Coronary artery (tissue), 2 donors: ENCODE measurements at regions not wholly inside any gene's neighbourhood (a gene's known extent, or its start where the extent isn't known, plus 50 kb on each side); places are given as distances from the start of the nearest gene placed in this dataset.

Source experiments
- DNase-seq: peaks from one replicate; pipeline ENCODE4 v3.0.0-alpha.2; 2017; ENCODE audit warnings: low spot score
- H3K27ac ChIP-seq, 2 donors: fragments of 200-600 bp; sonication (generic); one replicate each; pipeline ENCODE4 v1.5.1; 2016 to 2019
- H3K4me3 ChIP-seq: fragments of 200-600 bp; sonication (generic); 2 replicates; pipeline ENCODE4 v1.5.1; 2016; ENCODE audit warnings: mild to moderate bottlenecking, moderate library complexity
- CTCF ChIP-seq: fragments of 200-600 bp; sonication (generic); IDR thresholded peaks from one replicate; pipeline ENCODE4 v1.5.1; 2019; ENCODE audit warnings: antibody characterized with exemption

- no peak for TF ChIP-seq CTCF
- Histone ChIP-seq H3K4me3 (no peak overlapping the region), H3K27ac (peak overlapping the region in 1 of 2 donors; percentile 71)
- DNase-seq = no peak
Observed at GRCh38 chr13:76014406-76015318, 378.5 kb downstream of the LMO7 start.

GRCh38 chr13:76012091-76012721 is 376.1 kb downstream of the LMO7 start:
- peak overlapping the region; percentile 59 to 61 for H3K27ac ChIP-seq
- TF ChIP-seq CTCF = no peak
- DNase-seq = no peak
- H3K4me3 ChIP-seq = no peak overlapping the region

- DNase-seq = no peak
- Histone ChIP-seq H3K4me3 (no peak overlapping the region), H3K27ac (no peak overlapping the region)
- no peak for TF ChIP-seq CTCF
Observed at GRCh38 chr13:76009267-76009890, 373.2 kb downstream of the LMO7 start.

GRCh38 chr13:76004416-76004815 is 368.3 kb downstream of the LMO7 start:
- no peak overlapping the region for H3K4me3 ChIP-seq
- DNase-seq = no peak
- no peak overlapping the region for H3K27ac ChIP-seq
- no peak for TF ChIP-seq CTCF

- no peak overlapping the region for H3K4me3 ChIP-seq
- TF ChIP-seq CTCF = no peak
- DNase-seq = no peak
- H3K27ac ChIP-seq = no peak overlapping the region
Observed at GRCh38 chr13:76000131-76000530, 364.0 kb downstream of the LMO7 start.

- no peak overlapping the region for H3K4me3 ChIP-seq
- no peak for TF ChIP-seq CTCF
- DNase-seq = no peak
- no peak overlapping the region for H3K27ac ChIP-seq
Observed at GRCh38 chr13:75996582-75996981, 360.5 kb downstream of the LMO7 start.
